GM21723 (cell line): ENCODE measurements at regions not wholly inside any gene's neighbourhood (a gene's known extent, or its start where the extent isn't known, plus 50 kb on each side); places are given as distances from the start of the nearest gene placed in this dataset.
"Not testable (repeated sequence)": the region's sequence is repeated elsewhere in the genome, so short reads cannot be mapped to it uniquely, and the experiment has no call there.

Experiments used
- ATAC-seq: cut with Tn5 transposase; IDR thresholded peaks from one replicate; pipeline ENCODE4 v1.9.1; 2021; ENCODE audit warnings: mild to moderate bottlenecking, moderate library complexity; ENCODE audit not compliant: unreplicated experiment

DNA sequence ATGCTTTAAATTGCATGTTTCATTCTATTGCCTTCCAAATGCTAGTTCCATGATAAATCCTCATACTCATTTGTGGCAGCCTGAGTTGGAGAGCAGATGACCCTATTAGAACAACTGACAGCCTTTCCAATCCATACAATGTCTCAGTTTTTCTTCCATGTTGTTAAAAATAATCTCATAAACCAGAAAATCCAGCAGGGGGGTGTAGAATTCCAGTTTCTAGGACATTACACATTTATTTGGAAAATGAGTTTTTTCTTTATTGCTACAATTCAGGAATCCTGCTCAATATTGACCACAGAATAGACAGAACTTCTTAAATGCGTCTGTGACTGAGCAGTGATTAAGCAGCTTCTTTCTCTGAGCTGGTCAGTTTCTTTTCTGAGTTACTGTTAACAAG is 174.2 kb upstream of the ATP10A start:
- no peak for ATAC-seq

GRCh38 chr15:26033493-26033892 is 170.4 kb upstream of the ATP10A start:
- no peak for ATAC-seq

DNA sequence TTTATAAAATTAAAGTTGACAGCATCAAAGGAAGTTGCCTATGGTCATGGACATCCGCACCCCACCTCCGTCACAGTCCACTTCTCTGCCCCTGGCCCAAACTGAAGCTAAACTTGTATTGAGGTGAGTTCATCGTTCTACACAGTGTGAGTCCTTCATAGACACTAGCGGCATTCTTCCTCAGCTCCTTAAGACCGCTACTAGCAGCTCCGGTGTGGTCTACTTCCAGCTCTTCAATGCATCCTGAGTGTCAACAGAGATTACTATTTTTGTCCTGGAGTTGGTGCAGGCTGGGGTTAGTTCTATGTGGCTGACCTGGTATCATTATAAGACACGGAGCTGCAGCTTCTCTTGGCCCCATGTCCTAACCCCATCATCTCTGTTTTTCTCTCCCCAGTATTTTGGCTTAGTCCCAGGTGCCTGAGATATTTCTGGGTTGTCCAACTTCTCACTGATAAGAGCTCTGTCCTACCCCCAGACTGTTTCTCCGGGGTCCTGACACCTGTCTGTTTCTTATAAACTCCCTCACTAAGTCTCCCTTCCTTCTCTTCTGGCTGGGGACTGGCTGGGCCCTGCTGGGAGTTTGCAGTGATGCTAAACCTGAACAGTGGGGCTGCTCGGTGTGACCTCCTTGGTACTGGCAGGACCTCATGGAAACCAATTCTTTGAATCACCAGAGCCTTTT is 169.2 kb upstream of the ATP10A start:
- no peak for ATAC-seq

- ATAC-seq = not testable (repeated sequence)
Observed at GRCh38 chr15:26029586-26029985, 166.5 kb upstream of the ATP10A start.

DNA sequence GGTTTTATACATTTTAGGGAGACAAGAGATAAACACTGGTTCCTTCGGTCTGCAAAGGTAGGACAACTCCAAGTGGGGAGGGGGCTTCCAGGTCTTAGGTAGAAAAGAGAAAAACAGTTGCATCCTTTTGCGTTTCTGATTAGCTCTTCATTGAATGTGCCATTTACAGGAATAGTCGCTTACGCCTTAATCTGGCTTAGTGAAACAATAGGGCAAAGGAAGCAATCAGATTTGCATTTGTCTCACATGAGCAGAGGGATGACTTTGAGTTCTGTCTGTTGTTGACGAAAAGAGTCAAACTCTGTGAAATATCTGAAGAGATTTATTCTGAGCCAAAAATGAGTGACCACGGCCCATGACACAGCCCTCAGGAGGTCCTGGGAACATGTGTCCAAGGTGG is 166.0 kb upstream of the ATP10A start:
- ATAC-seq = no peak

GRCh38 chr15:26028086-26028740 is 165.1 kb upstream of the ATP10A start:
- ATAC-seq = no peak

DNA sequence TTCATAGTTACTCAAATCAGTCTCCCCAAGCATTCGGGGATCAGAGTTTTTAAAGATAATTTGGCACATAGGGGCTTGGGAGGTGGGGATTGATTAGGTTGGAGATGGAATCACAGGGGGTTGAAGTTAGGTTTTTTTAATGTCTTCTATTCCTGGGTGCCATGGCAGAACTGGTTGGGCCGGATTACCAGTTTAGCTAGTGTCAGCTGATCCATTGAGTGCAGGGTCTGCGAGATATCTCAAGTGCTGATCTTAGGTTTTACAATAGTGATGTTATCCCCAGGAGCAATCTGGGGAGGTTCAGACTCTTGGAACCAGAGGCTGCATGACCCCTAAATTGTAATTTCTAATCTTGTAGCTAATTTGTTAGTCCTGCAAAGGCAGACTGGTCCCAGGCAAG is 163.5 kb upstream of the ATP10A start:
- not testable (repeated sequence) for ATAC-seq

DNA sequence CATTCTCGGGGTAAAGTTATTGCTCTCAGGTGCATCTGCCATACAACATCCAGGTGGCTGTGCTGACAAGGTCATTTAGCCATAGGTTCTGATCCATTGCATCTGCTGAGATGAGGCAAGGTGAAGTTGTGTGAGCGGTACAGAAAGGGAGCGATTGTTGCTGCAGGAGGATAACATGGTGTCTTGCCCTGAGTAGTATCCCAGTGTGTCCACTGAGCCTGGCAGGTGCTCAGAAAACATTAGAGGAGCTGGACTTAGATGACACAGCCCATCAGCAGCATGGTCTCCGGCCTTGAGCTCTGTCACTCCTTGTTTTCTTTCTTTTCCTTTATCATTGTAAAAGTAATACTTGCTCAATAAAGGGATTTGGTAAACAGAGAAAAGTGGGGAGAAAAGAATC is 161.1 kb upstream of the ATP10A start:
- no peak for ATAC-seq

DNA sequence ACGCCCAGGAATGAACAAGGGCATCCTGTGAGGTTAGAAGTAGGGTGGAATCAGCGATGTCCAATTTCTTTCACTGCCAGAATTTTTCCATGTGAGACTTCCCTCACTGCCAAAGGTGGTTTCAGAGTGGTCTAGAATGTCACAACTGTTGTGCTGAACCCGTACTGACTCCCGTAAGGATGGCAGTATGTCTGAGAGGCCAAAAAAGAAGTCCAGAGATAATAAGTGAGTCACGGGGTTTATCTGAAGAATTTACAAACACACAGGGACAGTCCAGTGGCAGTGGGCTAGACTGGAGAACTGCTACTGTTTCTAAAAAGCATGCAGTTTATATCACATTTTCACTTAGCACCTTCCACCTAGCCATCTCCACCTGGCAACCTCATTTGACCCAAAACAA is 160.6 kb upstream of the ATP10A start:
- ATAC-seq = no peak

- no peak for ATAC-seq
Observed at GRCh38 chr15:26023231-26023630, 160.1 kb upstream of the ATP10A start.

GRCh38 chr15:26020871-26021270 is 157.7 kb upstream of the ATP10A start:
- no peak for ATAC-seq

GRCh38 chr15:26017665-26018064 is 154.5 kb upstream of the ATP10A start:
- ATAC-seq = no peak

DNA sequence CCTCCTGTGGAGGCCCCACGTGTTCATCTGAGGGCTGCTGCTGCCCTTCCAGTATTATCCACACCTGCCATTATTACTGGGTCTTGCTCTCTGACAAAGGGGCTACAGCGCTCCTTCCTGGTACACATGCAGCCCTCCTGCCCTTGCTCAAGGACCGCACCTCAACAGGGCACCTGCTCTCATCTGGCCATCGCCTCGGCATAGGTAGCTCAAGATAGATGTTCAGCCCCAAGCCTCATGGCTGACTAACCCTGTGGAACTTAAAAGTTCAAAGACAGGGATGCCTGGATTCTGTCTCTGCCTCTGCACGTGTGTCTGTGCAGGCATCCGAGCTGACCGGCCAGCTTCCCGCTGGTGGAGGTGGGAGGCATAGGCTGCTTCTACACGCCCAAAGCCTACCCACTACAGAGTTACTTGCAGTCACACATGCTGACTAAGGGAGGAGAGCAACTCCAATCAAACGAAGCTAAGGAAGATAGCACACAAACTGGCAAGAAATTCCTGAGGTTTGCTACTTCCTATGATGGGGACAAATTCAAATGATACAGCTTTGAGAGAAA is 152.5 kb upstream of the ATP10A start:
- ATAC-seq = no peak

GRCh38 chr15:26013981-26014380 is 150.9 kb upstream of the ATP10A start:
- no peak for ATAC-seq

DNA sequence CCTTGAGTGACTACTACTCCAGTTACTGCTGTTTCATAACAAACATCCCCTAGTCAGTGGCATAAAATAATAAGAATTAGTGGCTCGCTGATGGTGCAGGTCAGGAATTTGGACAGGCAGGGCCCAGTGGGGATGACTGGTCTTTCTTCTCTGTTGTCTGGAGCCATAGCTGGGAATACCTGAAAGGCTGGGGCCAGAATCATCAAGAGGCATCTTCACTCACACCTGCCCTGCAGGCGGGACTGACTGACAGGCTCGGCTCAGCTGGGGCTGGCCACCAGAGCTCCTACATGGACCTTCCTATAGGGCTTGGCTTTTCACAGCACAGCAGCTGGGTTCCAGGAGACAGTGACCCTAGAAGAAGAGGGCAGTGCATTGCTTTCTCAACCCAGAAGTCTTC is 148.8 kb upstream of the ATP10A start:
- ATAC-seq = no peak

DNA sequence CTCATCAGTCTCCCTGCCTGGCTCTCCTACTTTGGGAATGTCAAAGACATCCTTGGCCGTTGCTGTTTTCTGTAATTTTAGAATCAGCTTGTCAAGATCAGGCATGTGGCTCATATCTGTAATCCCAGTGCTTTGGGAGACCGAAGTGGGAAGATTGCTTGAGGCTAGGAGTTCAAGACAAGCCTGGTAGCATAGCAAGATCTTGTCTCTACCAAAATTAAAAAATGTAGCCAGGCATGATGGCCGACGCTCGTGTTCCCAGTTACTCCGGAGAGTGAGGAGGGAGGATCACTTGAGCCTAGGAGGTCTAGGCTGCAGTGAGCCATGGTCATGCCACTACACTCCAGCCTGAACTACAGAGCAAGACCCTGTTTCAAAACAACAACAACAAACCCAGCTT is 144.0 kb upstream of the ATP10A start:
- no peak for ATAC-seq

- no peak for ATAC-seq
Observed at GRCh38 chr15:26001201-26001600, 138.1 kb upstream of the ATP10A start.

- no peak for ATAC-seq
Observed at GRCh38 chr15:25993506-25993905, 130.4 kb upstream of the ATP10A start.

- no peak for ATAC-seq
Observed at GRCh38 chr15:25990220-25990619, 127.1 kb upstream of the ATP10A start.

DNA sequence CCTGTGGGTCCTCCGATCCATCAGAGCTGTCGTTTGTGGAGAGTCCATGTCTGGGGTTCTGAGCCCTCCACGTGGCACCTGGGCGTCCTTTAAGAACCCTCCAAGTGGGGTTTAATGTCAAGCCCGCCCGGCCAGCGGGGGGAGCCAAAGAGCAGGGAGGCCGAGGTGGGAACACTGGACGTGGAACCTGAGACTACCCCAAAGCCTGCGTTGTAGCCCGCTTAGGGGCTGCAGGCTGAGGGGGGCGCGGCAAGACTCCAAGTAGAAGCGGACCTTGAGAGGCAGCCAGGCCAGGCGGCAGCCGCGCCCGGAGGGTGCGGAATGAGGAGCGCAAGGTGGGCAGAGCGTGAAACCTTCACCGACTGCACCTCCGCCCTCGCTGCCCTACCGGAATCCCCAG is 126.2 kb upstream of the ATP10A start:
- no peak for ATAC-seq

- not testable (repeated sequence) for ATAC-seq
Observed at GRCh38 chr15:25988716-25989115, 125.6 kb upstream of the ATP10A start.

- no peak for ATAC-seq
Observed at GRCh38 chr15:25987638-25988037, 124.5 kb upstream of the ATP10A start.
